Thyroid gland (tissue), 2 donors: ENCODE measurements at regions not wholly inside any gene's neighbourhood (a gene's known extent, or its start where the extent isn't known, plus 50 kb on each side); places are given as distances from the start of the nearest gene placed in this dataset. TPM values are rescaled to one million over a fixed set of nuclear protein-coding genes. Genes with fewer than 3 reads are reported as not detected.

Experiments
- microRNA-seq: library from miRNA; unstranded; fragments of <30 nt; microRNA quantifications from one replicate; pipeline ENCODE4, GENCODE V29; 2016
- small RNA-seq: library from RNA; depleted of rRNA; stranded (forward); fragments of <200 nt; gene quantifications from one replicate; pipeline ENCODE3, GENCODE V24; 2016

Small RNAs in the stretch of these regions (microRNA-seq; reads per million reads assigned to microRNA genes)
- not detected for gene MIR3201
- gene MIR3667 = 1.1 reads per million
- not detected for gene MIR4535

Small RNAs in the stretch of these regions (small RNA-seq; reads per million reads assigned to genes)
- gene MIR3201 = not detected
- not detected for gene MIR3667
- not detected for gene MIR4535
